C4-2B (cell line): ENCODE measurements at regions not wholly inside any gene's neighbourhood (a gene's known extent, or its start where the extent isn't known, plus 50 kb on each side); places are given as distances from the start of the nearest gene placed in this dataset.

Experiments used
- H3K27ac ChIP-seq: fragments of 450-650 bp; 2 replicates; pipeline ENCODE4 v1.5.1; 2017
- ZFX ChIP-seq: fragments of 450-650 bp; IDR thresholded peaks from 2 replicates; pipeline ENCODE4 v1.6.1; 2017
- TF ChIP-seq, protein P1 (sequence below): fragments of 450-650 bp; conservative IDR thresholded peaks from 2 replicates; pipeline ENCODE4 v1.5.1; 2017; ENCODE audit warnings: mild to moderate bottlenecking

DNA sequence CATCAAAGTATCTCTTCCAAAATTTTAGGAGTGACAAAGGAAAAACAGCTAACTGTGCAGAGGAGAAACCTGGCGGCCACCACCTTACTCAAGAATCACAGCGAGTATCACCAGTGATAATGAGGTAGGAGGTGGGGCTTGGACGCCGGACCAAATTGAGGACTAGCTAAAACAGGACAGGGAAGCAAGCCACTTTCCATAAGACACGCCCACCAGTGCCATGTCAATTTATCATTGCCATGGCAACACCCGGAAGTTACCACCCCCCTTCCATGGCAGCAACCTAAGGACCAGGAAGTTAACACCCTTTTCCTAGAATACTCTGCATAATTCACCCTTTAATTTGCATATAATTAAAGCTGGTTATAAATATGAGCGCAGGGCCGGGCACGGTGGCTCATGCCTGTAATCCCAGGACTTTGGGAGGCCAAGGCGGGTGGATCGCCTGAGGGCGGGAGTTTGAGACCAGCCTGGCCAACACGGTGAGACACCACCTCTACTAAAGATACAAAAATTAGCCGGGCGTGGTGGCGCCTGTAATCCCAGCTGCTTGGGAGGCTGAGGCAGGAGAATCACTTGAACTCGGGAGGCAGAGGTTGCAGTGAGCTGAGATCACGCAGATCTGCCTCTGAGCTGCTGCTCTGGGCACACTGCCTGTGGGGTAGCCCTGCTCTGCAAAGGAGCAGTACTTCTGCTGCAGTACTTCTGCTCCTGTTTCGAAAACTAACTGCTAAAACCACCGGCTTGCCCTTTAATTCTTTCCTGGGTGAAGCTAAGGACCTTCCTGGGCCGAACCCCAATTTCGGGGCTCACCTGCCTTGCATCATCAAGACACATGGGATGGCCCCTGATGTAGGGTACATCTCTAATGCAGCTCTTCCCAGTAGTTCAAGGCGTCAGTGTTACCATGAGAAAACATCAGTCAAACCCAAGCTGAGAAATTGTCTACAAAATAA lies 116.7 kb downstream of the HMX1 start:
- H3K27ac ChIP-seq: no peak overlapping the region
- TF ChIP-seq ZFX: no peak
- TF ChIP-seq, protein P1, sequence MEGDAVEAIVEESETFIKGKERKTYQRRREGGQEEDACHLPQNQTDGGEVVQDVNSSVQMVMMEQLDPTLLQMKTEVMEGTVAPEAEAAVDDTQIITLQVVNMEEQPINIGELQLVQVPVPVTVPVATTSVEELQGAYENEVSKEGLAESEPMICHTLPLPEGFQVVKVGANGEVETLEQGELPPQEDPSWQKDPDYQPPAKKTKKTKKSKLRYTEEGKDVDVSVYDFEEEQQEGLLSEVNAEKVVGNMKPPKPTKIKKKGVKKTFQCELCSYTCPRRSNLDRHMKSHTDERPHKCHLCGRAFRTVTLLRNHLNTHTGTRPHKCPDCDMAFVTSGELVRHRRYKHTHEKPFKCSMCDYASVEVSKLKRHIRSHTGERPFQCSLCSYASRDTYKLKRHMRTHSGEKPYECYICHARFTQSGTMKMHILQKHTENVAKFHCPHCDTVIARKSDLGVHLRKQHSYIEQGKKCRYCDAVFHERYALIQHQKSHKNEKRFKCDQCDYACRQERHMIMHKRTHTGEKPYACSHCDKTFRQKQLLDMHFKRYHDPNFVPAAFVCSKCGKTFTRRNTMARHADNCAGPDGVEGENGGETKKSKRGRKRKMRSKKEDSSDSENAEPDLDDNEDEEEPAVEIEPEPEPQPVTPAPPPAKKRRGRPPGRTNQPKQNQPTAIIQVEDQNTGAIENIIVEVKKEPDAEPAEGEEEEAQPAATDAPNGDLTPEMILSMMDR: no peak

- H3K27ac ChIP-seq: no peak overlapping the region
Measured at GRCh38 chr4:8748236-8748575, 123.4 kb downstream of the HMX1 start.

DNA sequence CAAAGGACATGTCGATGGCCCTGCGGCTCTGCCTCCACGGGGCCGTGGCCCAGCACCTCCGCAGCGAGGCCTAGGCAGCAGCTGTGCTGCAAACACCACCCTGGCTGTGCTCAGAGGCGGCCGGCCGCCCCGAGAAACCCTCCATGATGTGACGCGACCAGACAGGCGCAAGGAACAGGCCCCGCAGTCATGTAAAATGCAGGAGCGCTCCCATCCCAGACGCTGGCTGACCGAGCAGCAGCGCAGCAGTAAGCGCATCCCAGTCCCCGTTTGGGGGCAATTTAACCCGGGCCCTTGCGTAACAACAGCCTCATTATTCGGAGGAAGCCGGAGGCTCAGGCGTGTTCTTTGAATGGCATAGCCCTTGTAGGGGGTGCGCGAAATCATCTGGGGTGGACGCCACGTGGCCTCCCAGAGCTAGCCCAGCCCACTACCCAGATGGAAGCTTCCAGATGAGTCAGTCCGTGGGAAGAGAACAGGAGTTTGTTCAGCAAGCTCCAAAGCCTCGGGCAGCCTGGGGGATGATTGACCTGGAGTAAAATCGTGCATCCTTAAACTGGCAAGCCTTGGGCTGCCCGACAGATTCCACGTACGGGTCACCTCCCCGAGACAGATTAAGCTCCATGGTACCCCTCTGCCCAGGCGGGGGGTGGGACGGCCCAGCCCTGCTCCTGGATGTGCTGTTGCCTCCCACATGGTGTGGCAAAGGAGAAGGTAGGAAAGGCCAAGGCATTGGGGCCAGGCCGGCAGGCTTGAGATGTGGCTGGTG lies 124.0 kb downstream of the HMX1 start:
- H3K27ac ChIP-seq: no peak overlapping the region
- TF ChIP-seq, protein P1: no peak

More at GRCh38 chr4:8748236-8748575, 123.4 kb downstream of the HMX1 start:
- TF ChIP-seq, protein P1: no peak

DNA sequence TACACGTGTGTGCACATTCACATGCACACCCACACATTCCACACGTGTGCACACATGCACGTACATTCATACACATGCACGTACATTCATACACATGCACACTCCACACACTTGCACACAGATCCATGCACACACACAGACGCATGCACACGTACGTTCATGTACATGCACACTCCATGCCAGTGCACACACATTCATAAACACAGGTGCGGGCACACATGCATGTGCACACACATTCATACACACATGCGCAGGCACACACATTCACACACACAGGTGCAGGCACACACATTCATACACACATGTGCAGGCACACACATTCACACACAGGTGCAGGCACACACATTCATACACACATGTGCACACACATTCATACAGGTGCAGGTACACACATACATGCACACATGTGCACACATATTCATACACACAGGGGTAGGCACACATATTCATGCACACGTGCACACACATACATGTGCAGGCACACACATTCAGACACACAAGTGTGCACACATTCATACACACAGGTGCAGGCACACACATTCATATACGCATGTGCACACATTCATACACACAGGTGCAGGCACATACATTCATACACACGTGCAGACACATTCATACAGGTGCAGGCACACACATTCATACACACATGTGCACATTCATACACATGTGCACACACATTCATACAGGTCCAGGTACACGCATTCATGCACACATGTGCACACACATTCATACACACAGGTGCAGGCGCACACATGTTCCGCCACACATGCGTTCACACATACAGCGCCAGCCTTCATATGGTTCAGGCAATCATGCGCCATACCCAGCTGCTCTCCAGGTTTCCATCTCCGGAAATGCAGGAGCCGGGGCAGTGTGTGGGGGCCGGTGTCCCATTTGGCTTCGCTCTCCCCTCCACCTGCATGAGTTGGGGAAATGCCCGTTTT lies 124.8 kb downstream of the HMX1 start:
- no peak overlapping the region for H3K27ac ChIP-seq
- TF ChIP-seq, protein P1: no peak
- no peak for TF ChIP-seq ZFX

- TF ChIP-seq, protein P1: no peak
- no peak for TF ChIP-seq ZFX
- no peak overlapping the region for H3K27ac ChIP-seq
Measured at GRCh38 chr4:8745826-8746225, 125.8 kb downstream of the HMX1 start.

- H3K27ac ChIP-seq: no peak overlapping the region
- TF ChIP-seq ZFX: no peak
- TF ChIP-seq, protein P1: no peak
Measured at GRCh38 chr4:8745005-8745790, 126.4 kb downstream of the HMX1 start.
